ENCODE measurements at regions not wholly inside any gene's neighbourhood (a gene's known extent, or its start where the extent isn't known, plus 50 kb on each side); places are given as distances from the start of the nearest gene placed in this dataset.

DNA sequence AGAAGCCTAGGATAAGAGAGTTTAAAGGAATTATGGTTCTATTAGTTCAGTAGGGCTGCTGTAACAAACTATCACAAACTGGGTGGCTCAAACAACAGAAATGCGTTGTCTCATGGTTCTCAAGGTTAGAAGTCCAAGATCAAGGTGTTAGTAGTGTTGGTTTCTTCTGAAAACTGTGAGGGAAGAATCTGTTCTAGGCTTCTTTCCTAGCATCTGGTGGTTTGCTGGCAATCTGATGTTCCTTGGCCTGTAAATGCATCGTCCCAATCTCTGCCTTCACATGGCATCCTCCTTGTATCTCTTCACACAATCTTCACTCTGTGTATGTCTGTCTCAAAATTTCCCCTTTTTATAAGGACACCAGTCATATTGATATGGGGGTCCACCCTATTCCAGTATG, 76.3 kb downstream of the MDH1 start:
- DNase-seq, result no peak
- Mint-ChIP-seq H3K27ac (peak overlapping the region; percentile 82), H3K36me3 (ENCODE audit: low read depth) (no peaks in the 10 kb centered on the region), H3K27me3 (ENCODE audit: insufficient read depth) (no peaks in the 10 kb centered on the region; the same call in 1 of the 2 replicates), H3K4me1 (ENCODE audit: low read depth) (peaks cover 75% of the 10 kb centered on the region), H3K4me3 (no peak overlapping the region), H3K9me3 (no peaks in the 10 kb centered on the region)
- TF ChIP-seq, protein P1, sequence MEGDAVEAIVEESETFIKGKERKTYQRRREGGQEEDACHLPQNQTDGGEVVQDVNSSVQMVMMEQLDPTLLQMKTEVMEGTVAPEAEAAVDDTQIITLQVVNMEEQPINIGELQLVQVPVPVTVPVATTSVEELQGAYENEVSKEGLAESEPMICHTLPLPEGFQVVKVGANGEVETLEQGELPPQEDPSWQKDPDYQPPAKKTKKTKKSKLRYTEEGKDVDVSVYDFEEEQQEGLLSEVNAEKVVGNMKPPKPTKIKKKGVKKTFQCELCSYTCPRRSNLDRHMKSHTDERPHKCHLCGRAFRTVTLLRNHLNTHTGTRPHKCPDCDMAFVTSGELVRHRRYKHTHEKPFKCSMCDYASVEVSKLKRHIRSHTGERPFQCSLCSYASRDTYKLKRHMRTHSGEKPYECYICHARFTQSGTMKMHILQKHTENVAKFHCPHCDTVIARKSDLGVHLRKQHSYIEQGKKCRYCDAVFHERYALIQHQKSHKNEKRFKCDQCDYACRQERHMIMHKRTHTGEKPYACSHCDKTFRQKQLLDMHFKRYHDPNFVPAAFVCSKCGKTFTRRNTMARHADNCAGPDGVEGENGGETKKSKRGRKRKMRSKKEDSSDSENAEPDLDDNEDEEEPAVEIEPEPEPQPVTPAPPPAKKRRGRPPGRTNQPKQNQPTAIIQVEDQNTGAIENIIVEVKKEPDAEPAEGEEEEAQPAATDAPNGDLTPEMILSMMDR (IDR thresholded peaks at IDR 0.05), result no peak

DNA sequence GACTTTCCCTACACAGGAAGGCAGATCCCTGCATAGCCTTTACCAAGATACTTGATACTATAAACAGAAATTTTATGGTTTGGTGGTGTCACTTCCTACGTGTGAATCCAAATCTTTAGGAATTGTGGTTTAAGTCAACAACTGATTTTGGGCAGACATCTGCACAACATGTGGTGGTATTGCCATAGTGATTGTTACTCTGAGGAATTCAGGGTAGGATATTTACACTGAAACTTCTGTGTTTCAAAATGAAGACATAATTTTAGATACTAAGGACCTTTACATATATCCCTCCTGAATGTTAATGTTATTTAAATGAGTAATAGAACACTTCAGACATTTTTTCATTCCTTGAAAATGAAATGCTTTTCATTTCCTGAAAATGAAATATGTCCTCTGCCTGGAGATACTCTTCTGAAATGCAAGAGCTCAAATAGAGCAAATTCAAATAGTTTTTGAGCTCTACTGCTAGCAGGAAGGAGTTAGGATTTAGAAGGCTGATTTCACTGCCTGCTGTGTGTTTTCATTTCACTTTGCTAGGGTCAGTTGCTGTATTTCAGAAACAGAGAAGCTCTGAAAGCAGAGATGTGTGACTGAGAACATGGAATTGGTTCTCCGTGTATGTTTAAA, 77.2 kb downstream of the MDH1 start:
- DNase-seq, result peak; percentile 73
- peak overlapping the region; percentile 82 for H3K27ac Mint-ChIP-seq
- TF ChIP-seq, protein P1 (IDR thresholded peaks at IDR 0.05), result no peak
- no peaks in the 10 kb centered on the region; the same call in 1 of the 2 replicates for H3K27me3 Mint-ChIP-seq (ENCODE audit: insufficient read depth)
- no peaks in the 10 kb centered on the region for H3K9me3 Mint-ChIP-seq
- H3K4me3 Mint-ChIP-seq, result peak overlapping the region; percentile 45
- peaks cover 66% of the 10 kb centered on the region for H3K4me1 Mint-ChIP-seq (ENCODE audit: low read depth)
- H3K36me3 Mint-ChIP-seq (ENCODE audit: low read depth), result no peaks in the 10 kb centered on the region

DNA sequence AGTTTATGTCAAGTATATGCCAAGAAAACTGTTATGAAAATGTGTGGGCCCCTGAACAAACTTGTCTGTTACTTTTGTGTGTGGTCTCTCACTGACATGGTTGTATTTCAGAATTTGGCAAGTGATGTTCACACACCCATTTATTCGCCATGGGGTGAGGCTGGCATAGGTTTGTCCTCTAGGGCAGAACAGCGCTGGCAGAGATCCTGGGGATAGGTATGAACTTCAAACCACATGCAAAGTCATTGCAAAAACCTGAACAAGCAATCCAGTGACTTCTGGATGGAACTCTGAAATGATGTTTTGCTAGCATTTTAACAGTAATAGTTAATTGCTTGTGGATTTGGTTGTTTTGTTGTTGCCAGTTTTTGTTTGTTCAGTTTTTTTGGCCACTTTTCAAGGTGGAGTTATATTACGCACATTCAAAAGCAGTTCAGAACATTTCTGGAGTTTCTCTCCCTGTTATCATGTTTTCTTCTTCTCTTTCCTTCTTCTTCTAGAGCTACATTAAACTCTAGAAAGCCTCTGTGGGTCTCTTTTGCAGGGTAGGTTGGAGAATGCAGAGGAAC, 78.5 kb downstream of the MDH1 start:
- Mint-ChIP-seq H3K9me3 (no peaks in the 10 kb centered on the region), H3K36me3 (ENCODE audit: low read depth) (no peaks in the 10 kb centered on the region), H3K4me3 (no peak overlapping the region), H3K27ac (no peak overlapping the region), H3K27me3 (ENCODE audit: insufficient read depth) (no peaks in the 10 kb centered on the region; the same call in 1 of the 2 replicates), H3K4me1 (ENCODE audit: low read depth) (peaks cover 54% of the 10 kb centered on the region)
- TF ChIP-seq, protein P1 (IDR thresholded peaks at IDR 0.05), result no peak
- no peak for DNase-seq

DNA sequence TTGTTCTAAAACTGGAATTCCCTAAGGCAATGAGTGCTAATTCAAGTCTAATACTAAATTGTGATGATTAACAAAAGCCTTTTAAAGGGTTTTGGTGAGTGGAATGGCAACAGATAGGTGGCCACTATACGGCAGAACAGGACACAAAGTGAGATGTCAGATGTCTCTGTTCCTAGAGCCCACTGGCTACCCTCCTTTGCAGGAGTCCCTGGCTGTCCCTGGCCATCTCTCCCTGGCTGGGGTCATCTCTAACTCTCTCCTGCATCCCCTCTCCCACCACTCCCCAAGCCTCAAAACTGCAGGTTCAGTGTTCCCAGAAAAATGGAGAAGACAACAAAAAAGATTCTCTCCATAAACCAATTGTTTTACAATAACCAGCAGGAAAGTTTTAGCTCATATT, 79.2 kb downstream of the MDH1 start:
- H3K27me3 Mint-ChIP-seq (ENCODE audit: insufficient read depth), result no peaks in the 10 kb centered on the region; the same call in 1 of the 2 replicates

DNA sequence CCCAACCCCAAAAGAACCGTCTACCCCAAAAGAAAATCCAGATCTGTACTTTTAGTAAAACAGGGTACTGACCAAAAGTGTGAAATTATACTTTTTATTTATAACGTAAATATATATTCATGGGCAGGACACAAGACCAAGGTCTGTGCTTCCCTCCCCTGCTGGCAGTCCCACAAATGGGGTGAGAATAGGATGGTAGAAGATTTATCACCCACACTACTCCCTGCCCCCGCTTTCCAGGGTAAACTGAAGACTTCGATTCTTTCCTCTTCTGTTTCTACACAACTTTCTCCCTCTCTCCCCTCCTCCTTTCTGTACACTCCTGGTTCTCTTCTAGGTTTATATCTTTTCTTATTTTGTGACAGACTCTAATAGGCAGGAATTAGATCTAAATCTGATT, 79.7 kb downstream of the MDH1 start:
- Mint-ChIP-seq H3K27me3 (ENCODE audit: insufficient read depth) (no peaks in the 10 kb centered on the region; the same call in 1 of the 2 replicates), H3K4me1 (ENCODE audit: low read depth) (peaks cover 41% of the 10 kb centered on the region)

More for the DNA sequence above, 79.2 kb downstream of the MDH1 start:
- peaks cover 46% of the 10 kb centered on the region for H3K4me1 Mint-ChIP-seq (ENCODE audit: low read depth)
- DNase-seq, result no peak
- H3K9me3 Mint-ChIP-seq, result no peaks in the 10 kb centered on the region
- H3K36me3 Mint-ChIP-seq (ENCODE audit: low read depth), result no peaks in the 10 kb centered on the region
- H3K4me3 Mint-ChIP-seq, result no peak overlapping the region
- TF ChIP-seq, protein P1 (IDR thresholded peaks at IDR 0.05), result no peak
- H3K27ac Mint-ChIP-seq, result no peak overlapping the region

More for the DNA sequence above, 79.7 kb downstream of the MDH1 start:
- DNase-seq, result no peak
- H3K27ac Mint-ChIP-seq, result no peak overlapping the region
- H3K36me3 Mint-ChIP-seq (ENCODE audit: low read depth), result no peaks in the 10 kb centered on the region
- H3K9me3 Mint-ChIP-seq, result no peaks in the 10 kb centered on the region
- TF ChIP-seq, protein P1 (IDR thresholded peaks at IDR 0.05), result no peak
- no peak overlapping the region for H3K4me3 Mint-ChIP-seq

All from HFFc6 (cell line).